ENCODE measurements at regions not wholly inside any gene's neighbourhood (a gene's known extent, or its start where the extent isn't known, plus 50 kb on each side); places are given as distances from the start of the nearest gene placed in this dataset.

DNA sequence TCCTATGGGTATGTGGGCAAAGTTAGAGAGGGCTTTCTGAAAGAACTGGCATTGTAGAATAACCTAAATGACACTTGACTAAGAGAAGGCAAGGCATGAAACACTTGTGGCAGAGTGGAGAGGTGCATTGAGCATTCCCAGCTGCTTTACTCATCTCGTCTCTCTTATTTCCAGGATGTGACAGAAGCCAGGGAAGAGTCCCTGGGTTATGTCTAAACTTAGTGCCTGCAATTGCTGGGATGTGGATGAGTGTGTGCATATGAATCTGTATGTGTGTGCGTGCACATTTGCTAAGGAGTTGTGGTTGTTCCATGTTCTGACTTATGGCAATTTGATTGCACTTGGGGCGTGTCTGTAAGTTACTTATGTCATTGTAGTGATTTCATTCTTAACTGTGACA lies 1326.5 kb upstream of the B3GALT2 start:
- DNase-seq (ENCODE audit: low read depth): no peak
- H3K4me3 ChIP-seq (replicated peaks; ENCODE audit: low read depth, low read length): no peak overlapping the region
- TF ChIP-seq, protein P1, sequence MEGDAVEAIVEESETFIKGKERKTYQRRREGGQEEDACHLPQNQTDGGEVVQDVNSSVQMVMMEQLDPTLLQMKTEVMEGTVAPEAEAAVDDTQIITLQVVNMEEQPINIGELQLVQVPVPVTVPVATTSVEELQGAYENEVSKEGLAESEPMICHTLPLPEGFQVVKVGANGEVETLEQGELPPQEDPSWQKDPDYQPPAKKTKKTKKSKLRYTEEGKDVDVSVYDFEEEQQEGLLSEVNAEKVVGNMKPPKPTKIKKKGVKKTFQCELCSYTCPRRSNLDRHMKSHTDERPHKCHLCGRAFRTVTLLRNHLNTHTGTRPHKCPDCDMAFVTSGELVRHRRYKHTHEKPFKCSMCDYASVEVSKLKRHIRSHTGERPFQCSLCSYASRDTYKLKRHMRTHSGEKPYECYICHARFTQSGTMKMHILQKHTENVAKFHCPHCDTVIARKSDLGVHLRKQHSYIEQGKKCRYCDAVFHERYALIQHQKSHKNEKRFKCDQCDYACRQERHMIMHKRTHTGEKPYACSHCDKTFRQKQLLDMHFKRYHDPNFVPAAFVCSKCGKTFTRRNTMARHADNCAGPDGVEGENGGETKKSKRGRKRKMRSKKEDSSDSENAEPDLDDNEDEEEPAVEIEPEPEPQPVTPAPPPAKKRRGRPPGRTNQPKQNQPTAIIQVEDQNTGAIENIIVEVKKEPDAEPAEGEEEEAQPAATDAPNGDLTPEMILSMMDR (IDR thresholded peaks at IDR 0.05; ENCODE audit: low read length, missing control alignments): no peak

GRCh38 chr1:194512345-194512744 lies 1325.9 kb upstream of the B3GALT2 start:
- TF ChIP-seq, protein P1 (IDR thresholded peaks at IDR 0.05; ENCODE audit: low read length, missing control alignments): no peak
- DNase-seq (ENCODE audit: low read depth): no peak
- H3K4me3 ChIP-seq (replicated peaks; ENCODE audit: low read depth, low read length): no peak overlapping the region

GRCh38 chr1:194503209-194503608 lies 1316.8 kb upstream of the B3GALT2 start:
- H3K4me3 ChIP-seq (replicated peaks; ENCODE audit: low read depth, low read length): no peak overlapping the region
- TF ChIP-seq, protein P1 (IDR thresholded peaks at IDR 0.05; ENCODE audit: low read length, missing control alignments): no peak
- DNase-seq (ENCODE audit: low read depth): no peak

- TF ChIP-seq, protein P1 (IDR thresholded peaks at IDR 0.05; ENCODE audit: low read length, missing control alignments): no peak
- DNase-seq (ENCODE audit: low read depth): no peak
These were observed 1309.0 kb upstream of the B3GALT2 start for GRCh38 chr1:194495434-194495833.

GRCh38 chr1:194487172-194487571 lies 1300.8 kb upstream of the B3GALT2 start:
- TF ChIP-seq, protein P1 (IDR thresholded peaks at IDR 0.05; ENCODE audit: low read length, missing control alignments): no peak
- H3K4me3 ChIP-seq (replicated peaks; ENCODE audit: low read depth, low read length): no peak overlapping the region
- DNase-seq (ENCODE audit: low read depth): no peak

More at GRCh38 chr1:194495434-194495833, 1309.0 kb upstream of the B3GALT2 start:
- no peak overlapping the region for H3K4me3 ChIP-seq (replicated peaks; ENCODE audit: low read depth, low read length)

DNA sequence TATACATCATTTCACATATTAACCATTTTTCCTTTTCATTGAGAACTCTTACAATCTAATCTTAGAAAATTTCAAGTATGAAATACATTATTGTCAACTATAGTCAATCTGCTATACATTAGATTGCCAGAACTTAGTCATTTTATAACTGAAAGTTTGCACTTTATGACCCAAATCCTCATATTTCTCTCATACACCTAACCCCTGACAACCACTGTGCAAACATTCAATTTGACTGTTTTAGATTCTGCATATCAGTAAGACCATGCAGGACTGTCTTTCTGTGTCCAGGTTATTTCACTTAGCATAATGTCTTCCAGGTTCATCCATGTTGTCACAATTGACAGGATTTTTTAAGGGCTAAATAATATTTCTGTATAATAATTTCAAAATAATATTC lies 1299.0 kb upstream of the B3GALT2 start:
- TF ChIP-seq, protein P1 (IDR thresholded peaks at IDR 0.05; ENCODE audit: low read length, missing control alignments): no peak
- no peak for DNase-seq (ENCODE audit: low read depth)
- no peak overlapping the region for H3K4me3 ChIP-seq (replicated peaks; ENCODE audit: low read depth, low read length)

DNA sequence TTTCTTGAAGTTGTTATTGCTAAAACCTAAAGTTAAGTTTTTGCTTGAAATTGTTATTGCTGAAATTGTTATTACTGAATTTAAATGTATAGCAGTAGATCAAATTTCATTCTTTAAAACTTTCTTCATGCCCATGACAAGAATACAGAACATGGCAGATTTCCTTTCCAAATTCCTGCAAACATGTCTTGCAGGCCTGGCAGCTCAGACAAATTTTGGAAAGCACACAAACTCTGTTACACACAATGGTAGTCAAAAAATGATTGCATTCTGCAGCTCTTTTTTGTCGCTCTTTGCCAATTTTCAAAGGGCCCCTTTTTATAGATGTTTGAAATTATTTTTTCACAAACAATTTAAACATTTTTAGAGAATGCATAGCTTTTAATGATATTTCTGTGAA lies 1292.3 kb upstream of the B3GALT2 start:
- no peak for DNase-seq (ENCODE audit: low read depth)
- H3K4me3 ChIP-seq (replicated peaks; ENCODE audit: low read depth, low read length): no peak overlapping the region
- TF ChIP-seq, protein P1 (IDR thresholded peaks at IDR 0.05; ENCODE audit: low read length, missing control alignments): no peak
